IPS-18c (cell line): ENCODE measurements at regions not wholly inside any gene's neighbourhood (a gene's known extent, or its start where the extent isn't known, plus 50 kb on each side); places are given as distances from the start of the nearest gene placed in this dataset.

ENCODE experiments used
- H3K4me3 ChIP-seq: 2 replicates; pipeline ENCODE4 v1.7.0; 2013; ENCODE audit warnings: low read depth, mild to moderate bottlenecking, low read length, moderate library complexity; ENCODE audit not compliant: insufficient read depth
- H3K9me3 ChIP-seq: one replicate; pipeline ENCODE4 v1.6.1; 2013; ENCODE audit warnings: mild to moderate bottlenecking, low read length, moderate library complexity; ENCODE audit not compliant: control insufficient read depth, insufficient read depth

- H3K4me3 ChIP-seq = no peak overlapping the region
- H3K9me3 ChIP-seq = no peaks in the 10 kb centered on the region
Observed at GRCh38 chr1:56062625-56063024, 516.7 kb downstream of the PLPP3 start.

GRCh38 chr1:56061824-56062223 lies 517.5 kb downstream of the PLPP3 start:
- Histone ChIP-seq H3K9me3 (no peaks in the 10 kb centered on the region), H3K4me3 (no peak overlapping the region)

GRCh38 chr1:56060906-56061305 lies 518.5 kb downstream of the PLPP3 start:
- Histone ChIP-seq H3K9me3 (no peaks in the 10 kb centered on the region), H3K4me3 (no peak overlapping the region)

- Histone ChIP-seq H3K4me3 (no peak overlapping the region), H3K9me3 (no peaks in the 10 kb centered on the region)
Observed at GRCh38 chr1:56057466-56058405, 521.6 kb downstream of the PLPP3 start.

GRCh38 chr1:56056438-56057287 lies 522.7 kb downstream of the PLPP3 start:
- no peaks in the 10 kb centered on the region for H3K9me3 ChIP-seq
- H3K4me3 ChIP-seq = no peak overlapping the region

DNA sequence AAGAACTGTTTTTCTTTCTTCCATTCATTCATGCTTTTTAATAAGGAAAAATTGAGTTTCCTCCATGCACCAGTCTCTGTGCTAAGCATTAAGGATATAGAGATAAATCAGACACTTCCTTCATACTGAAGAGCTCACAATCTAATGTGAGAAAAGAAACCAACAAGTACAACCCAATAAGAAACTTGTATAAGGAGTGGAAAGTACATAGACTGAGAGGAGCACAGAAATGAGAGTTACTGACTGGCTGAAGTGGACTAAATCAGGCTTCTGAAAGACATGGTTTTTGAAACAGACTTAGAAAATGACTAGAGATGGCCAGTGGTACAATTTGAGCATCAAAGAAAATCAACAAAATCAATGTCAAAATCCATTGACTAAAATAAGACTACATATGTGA lies 524.4 kb downstream of the PLPP3 start:
- Histone ChIP-seq H3K9me3 (no peaks in the 10 kb centered on the region), H3K4me3 (no peak overlapping the region)

DNA sequence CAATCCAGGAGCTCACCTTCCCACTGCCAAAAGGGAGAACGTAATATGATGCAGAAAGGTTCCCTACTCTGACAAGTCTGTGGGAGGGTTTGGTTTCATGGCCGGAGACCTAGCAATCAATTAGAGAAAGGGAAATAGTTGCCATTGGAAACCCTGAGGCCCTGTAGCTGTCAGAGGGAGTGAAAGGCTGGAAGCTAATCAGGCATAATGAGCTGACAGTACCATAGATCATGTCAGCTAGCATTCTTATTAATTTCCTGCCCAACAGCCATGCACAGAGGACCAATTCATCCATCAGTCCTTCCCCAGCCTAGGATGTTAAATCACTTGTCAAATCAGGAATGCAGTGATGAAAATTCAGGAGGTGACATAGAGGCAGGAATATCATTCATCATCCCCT lies 527.3 kb downstream of the PLPP3 start:
- no peak overlapping the region for H3K4me3 ChIP-seq

DNA sequence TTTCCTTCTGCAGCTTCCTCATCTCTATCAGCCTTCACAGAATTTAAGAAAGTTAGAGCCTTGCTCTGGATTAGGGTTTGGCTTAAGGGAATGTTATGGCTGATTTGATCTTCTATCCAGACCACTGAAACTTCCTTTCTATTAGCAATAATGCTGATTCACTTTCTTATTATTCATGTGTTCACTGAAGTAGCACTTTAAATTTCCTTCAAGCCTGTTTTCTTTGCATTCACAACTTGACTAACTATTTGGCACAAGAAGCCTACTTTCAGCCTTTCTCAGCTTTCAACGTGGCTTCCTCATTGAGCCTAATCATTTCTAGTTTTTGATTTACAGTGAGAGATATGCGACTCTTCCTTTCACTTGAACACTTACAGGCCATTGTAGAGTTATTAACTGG lies 528.5 kb downstream of the PLPP3 start:
- Histone ChIP-seq H3K4me3 (no peak overlapping the region), H3K9me3 (no peaks in the 10 kb centered on the region)

More for the DNA sequence above, 527.3 kb downstream of the PLPP3 start:
- no peaks in the 10 kb centered on the region for H3K9me3 ChIP-seq

- H3K4me3 ChIP-seq = no peak overlapping the region
- no peaks in the 10 kb centered on the region for H3K9me3 ChIP-seq
Observed at GRCh38 chr1:56045477-56045876, 533.9 kb downstream of the PLPP3 start.

DNA sequence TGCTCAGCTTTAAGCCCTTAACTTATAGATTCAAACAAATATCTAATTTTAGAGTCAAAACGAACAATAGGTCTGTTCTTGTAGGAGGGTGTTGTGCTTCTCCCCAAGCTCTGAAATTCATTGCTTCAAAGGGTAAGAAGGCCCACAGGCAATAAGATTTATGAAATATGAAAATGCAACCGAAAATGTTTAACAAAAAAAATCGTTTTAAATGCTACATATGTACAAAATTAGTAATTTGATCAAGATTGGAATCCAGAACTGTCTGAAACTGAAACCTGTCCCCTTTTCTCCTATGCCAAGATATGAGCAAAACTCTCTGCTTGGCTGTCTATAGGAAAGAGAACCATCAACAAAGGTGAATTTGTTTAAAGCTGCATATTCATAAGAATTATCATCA lies 534.3 kb downstream of the PLPP3 start:
- Histone ChIP-seq H3K4me3 (no peak overlapping the region), H3K9me3 (no peaks in the 10 kb centered on the region)

- H3K4me3 ChIP-seq = no peak overlapping the region
- no peaks in the 10 kb centered on the region for H3K9me3 ChIP-seq
Observed at GRCh38 chr1:56036479-56036878, 542.9 kb downstream of the PLPP3 start.

GRCh38 chr1:56034847-56035481 lies 544.4 kb downstream of the PLPP3 start:
- Histone ChIP-seq H3K9me3 (no peaks in the 10 kb centered on the region), H3K4me3 (no peak overlapping the region)

DNA sequence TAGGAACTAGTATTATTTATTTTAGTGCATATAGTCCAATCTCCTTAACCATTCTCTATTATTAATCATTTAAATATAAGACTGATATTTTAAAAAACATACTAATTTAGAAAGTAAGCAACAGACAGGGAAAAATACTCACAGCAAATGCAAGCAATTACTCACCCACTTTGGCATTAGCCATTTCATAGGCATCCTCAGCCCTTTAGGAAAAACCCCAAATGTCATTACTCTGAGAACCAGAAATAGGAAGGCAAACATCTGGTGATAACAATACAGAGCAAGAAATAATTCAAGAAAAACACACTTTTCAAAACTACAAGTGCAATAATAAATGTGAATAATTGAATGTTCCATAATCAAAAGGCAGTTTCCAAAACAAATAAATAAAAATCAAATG lies 545.1 kb downstream of the PLPP3 start:
- Histone ChIP-seq H3K9me3 (no peaks in the 10 kb centered on the region), H3K4me3 (no peak overlapping the region)

- Histone ChIP-seq H3K9me3 (no peaks in the 10 kb centered on the region), H3K4me3 (no peak overlapping the region)
Observed at GRCh38 chr1:56033321-56034037, 545.9 kb downstream of the PLPP3 start.

- Histone ChIP-seq H3K4me3 (no peak overlapping the region), H3K9me3 (no peaks in the 10 kb centered on the region)
Observed at GRCh38 chr1:56032096-56032676, 547.2 kb downstream of the PLPP3 start.

DNA sequence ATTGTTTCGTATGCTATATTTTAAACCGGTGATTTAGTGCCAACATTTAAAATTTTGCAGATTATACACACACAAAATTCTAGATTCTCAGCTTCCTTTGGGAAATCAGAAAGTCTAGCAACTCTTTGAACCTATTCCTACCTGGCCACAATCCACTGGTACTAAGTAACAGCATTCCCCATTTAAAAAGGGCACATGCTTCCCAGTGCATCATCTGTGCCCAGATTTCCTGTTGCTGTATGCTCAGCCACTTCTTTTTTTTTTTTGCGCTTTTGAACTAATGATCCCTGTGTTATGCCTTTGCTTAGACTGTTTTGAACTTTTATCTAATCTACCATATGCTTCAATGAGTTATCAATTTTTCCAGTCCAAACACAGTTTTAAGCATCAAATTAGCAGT lies 548.4 kb downstream of the PLPP3 start:
- H3K9me3 ChIP-seq = no peaks in the 10 kb centered on the region
- no peak overlapping the region for H3K4me3 ChIP-seq
